ENCODE measurements at regions not wholly inside any gene's neighbourhood (a gene's known extent, or its start where the extent isn't known, plus 50 kb on each side); places are given as distances from the start of the nearest gene placed in this dataset.
"Not testable (repeated sequence)": the region's sequence is repeated elsewhere in the genome, so short reads cannot be mapped to it uniquely, and the experiment has no call there.

DNA sequence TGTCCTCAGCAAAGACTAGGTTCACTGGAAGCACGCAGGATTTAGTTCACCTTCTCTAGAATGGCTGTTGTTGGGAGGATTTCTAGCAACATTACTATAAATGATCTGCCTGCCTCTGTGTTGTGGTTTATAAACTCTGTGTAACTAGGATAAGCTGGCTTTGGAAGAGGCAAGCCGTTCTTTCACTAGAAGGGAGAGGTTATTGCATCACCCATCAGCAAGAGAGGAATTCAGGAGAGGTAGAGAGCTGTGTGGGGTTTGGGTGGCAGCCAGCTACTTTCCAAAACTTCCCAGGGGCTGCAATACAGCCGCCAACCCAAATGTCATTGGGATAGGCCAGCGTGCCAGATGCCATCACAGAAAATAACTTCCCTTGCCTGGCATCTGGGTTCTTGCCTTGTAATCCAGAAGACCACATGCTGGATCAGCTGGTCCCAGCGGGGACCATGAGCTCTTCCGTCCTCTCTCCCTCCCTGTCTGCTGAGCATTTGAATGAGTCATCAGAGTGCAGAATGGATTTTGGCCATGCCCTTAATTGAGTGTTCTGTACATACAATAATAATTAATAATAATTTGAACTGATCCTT, 95.7 kb upstream of the RBFOX1 start:
- H3K9me3 ChIP-seq (ENCODE audit: low read length) = no peaks in the 10 kb centered on the region
- no peaks in the 10 kb centered on the region for H3K4me1 ChIP-seq (ENCODE audit: insufficient read depth, low read length, poor library complexity, severe bottlenecking)
- H3K4me2 ChIP-seq (ENCODE audit: low read length) = no peak overlapping the region
- no peak overlapping the region for H3K27ac ChIP-seq (ENCODE audit: low read depth, low read length, poor library complexity, severe bottlenecking)
- no peak overlapping the region for H2AFZ ChIP-seq (ENCODE audit: low read length)
- DNase-seq (ENCODE audit: low spot score) = no peak
- intact Hi-C loops (cut with micrococcal nuclease; ENCODE audit: unreplicated experiment) = no loop called here
- H3K36me3 ChIP-seq (ENCODE audit: insufficient read depth, low read length) = no peaks in the 10 kb centered on the region
- BruUV-seq (replicated peaks) = no TSS peak
- H3K79me2 ChIP-seq (ENCODE audit: insufficient read depth, low read depth, low read length) = no peaks in the 10 kb centered on the region
- no peak overlapping the region for H3K4me3 ChIP-seq (ENCODE audit: low read depth, low read length, poor library complexity, severe bottlenecking)
- TF ChIP-seq, protein P1, sequence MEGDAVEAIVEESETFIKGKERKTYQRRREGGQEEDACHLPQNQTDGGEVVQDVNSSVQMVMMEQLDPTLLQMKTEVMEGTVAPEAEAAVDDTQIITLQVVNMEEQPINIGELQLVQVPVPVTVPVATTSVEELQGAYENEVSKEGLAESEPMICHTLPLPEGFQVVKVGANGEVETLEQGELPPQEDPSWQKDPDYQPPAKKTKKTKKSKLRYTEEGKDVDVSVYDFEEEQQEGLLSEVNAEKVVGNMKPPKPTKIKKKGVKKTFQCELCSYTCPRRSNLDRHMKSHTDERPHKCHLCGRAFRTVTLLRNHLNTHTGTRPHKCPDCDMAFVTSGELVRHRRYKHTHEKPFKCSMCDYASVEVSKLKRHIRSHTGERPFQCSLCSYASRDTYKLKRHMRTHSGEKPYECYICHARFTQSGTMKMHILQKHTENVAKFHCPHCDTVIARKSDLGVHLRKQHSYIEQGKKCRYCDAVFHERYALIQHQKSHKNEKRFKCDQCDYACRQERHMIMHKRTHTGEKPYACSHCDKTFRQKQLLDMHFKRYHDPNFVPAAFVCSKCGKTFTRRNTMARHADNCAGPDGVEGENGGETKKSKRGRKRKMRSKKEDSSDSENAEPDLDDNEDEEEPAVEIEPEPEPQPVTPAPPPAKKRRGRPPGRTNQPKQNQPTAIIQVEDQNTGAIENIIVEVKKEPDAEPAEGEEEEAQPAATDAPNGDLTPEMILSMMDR (conservative IDR thresholded peaks at IDR 0.05; ENCODE audit: low read length) = no peak
- TF ChIP-seq EZH2phosphoT487 (IDR thresholded peaks at IDR 0.05; ENCODE audit: borderline replicate concordance, low read depth, low read length) = no peak
- CTCF ChIA-PET (ENCODE audit: unreplicated experiment) = no interaction called here
- no peaks in the 10 kb centered on the region for H4K20me1 ChIP-seq (ENCODE audit: insufficient read depth, low read length)
- no peaks in the 10 kb centered on the region for H3K9me2 ChIP-seq (ENCODE audit: insufficient read depth, low read length)
- POLR2A ChIA-PET = interaction anchor here (0.6 kb wide), 1 partner anchor 474 kb away, joined by 4 read pairs; no protein-coding TSS in a partner anchor

DNA sequence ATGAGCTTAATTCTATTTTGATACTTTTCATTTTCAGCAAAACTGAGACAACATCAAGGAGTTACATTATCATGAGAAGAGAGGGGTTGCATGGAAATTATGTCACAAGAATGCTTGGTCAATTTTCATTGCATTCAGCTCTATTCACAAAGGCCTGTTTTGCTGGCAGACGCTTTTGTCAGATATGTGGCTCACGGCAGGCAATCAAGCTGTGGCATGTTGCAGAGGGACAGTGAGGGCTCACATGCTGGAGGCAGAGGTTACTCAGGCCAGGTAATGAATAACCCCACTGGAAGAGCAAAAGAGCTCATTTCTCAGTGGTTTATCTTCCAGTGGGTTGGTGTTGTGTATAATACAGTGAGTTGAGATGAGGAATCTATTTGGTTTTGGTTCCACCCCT, 98.7 kb upstream of the RBFOX1 start:
- H2AFZ ChIP-seq (ENCODE audit: low read length) = no peak overlapping the region
- no peaks in the 10 kb centered on the region for H3K9me2 ChIP-seq (ENCODE audit: insufficient read depth, low read length)
- H3K79me2 ChIP-seq (ENCODE audit: insufficient read depth, low read depth, low read length) = no peaks in the 10 kb centered on the region
- intact Hi-C loops (cut with micrococcal nuclease; ENCODE audit: unreplicated experiment) = no loop called here
- BruUV-seq (replicated peaks) = no TSS peak
- POLR2A ChIA-PET = no interaction called here
- H3K4me3 ChIP-seq (ENCODE audit: low read depth, low read length, poor library complexity, severe bottlenecking) = no peak overlapping the region
- no peaks in the 10 kb centered on the region for H4K20me1 ChIP-seq (ENCODE audit: insufficient read depth, low read length)
- CTCF ChIA-PET (ENCODE audit: unreplicated experiment) = no interaction called here
- no peaks in the 10 kb centered on the region for H3K4me1 ChIP-seq (ENCODE audit: insufficient read depth, low read length, poor library complexity, severe bottlenecking)
- TF ChIP-seq, protein P1 (conservative IDR thresholded peaks at IDR 0.05; ENCODE audit: low read length) = no peak
- no peak for TF ChIP-seq EZH2phosphoT487 (IDR thresholded peaks at IDR 0.05; ENCODE audit: borderline replicate concordance, low read depth, low read length)
- H3K36me3 ChIP-seq (ENCODE audit: insufficient read depth, low read length) = no peaks in the 10 kb centered on the region
- H3K27ac ChIP-seq (ENCODE audit: low read depth, low read length, poor library complexity, severe bottlenecking) = no peak overlapping the region
- no peak for DNase-seq (ENCODE audit: low spot score)
- H3K9me3 ChIP-seq (ENCODE audit: low read length) = no peaks in the 10 kb centered on the region
- H3K4me2 ChIP-seq (ENCODE audit: low read length) = no peak overlapping the region

DNA sequence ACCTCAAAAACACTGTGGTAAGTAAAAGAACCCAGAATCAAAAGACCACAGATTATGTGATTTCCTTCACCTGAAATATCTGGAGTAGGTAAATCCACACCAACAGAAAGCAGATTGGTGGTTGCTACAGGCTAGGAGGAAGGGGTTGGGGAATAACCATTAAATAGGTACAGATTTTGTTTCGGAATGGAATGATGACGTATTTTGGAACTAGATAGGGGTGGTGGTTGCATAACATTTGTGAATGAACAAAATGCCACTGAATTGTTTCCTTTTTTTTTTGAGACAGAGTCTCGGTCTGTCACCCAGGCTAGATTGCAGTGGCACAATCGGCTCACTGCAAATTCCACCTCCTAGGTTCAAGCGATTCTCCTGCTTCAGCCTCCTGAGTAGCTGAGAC, 100.9 kb upstream of the RBFOX1 start:
- H3K4me2 ChIP-seq (ENCODE audit: low read length) = no peak overlapping the region
- H3K9me2 ChIP-seq (ENCODE audit: insufficient read depth, low read length) = no peaks in the 10 kb centered on the region
- H2AFZ ChIP-seq (ENCODE audit: low read length) = no peak overlapping the region
- POLR2A ChIA-PET = no interaction called here
- H3K4me1 ChIP-seq (ENCODE audit: insufficient read depth, low read length, poor library complexity, severe bottlenecking) = no peaks in the 10 kb centered on the region
- TF ChIP-seq, protein P1 (conservative IDR thresholded peaks at IDR 0.05; ENCODE audit: low read length) = no peak
- no peak for TF ChIP-seq EZH2phosphoT487 (IDR thresholded peaks at IDR 0.05; ENCODE audit: borderline replicate concordance, low read depth, low read length)
- BruUV-seq (replicated peaks) = no TSS peak
- H4K20me1 ChIP-seq (ENCODE audit: insufficient read depth, low read length) = no peaks in the 10 kb centered on the region
- no peaks in the 10 kb centered on the region for H3K79me2 ChIP-seq (ENCODE audit: insufficient read depth, low read depth, low read length)
- no peak overlapping the region for H3K27ac ChIP-seq (ENCODE audit: low read depth, low read length, poor library complexity, severe bottlenecking)
- H3K36me3 ChIP-seq (ENCODE audit: insufficient read depth, low read length) = no peaks in the 10 kb centered on the region
- H3K4me3 ChIP-seq (ENCODE audit: low read depth, low read length, poor library complexity, severe bottlenecking) = no peak overlapping the region
- no peaks in the 10 kb centered on the region for H3K9me3 ChIP-seq (ENCODE audit: low read length)
- intact Hi-C loops (cut with micrococcal nuclease; ENCODE audit: unreplicated experiment) = no loop called here
- no peak for DNase-seq (ENCODE audit: low spot score)
- CTCF ChIA-PET (ENCODE audit: unreplicated experiment) = no interaction called here

DNA sequence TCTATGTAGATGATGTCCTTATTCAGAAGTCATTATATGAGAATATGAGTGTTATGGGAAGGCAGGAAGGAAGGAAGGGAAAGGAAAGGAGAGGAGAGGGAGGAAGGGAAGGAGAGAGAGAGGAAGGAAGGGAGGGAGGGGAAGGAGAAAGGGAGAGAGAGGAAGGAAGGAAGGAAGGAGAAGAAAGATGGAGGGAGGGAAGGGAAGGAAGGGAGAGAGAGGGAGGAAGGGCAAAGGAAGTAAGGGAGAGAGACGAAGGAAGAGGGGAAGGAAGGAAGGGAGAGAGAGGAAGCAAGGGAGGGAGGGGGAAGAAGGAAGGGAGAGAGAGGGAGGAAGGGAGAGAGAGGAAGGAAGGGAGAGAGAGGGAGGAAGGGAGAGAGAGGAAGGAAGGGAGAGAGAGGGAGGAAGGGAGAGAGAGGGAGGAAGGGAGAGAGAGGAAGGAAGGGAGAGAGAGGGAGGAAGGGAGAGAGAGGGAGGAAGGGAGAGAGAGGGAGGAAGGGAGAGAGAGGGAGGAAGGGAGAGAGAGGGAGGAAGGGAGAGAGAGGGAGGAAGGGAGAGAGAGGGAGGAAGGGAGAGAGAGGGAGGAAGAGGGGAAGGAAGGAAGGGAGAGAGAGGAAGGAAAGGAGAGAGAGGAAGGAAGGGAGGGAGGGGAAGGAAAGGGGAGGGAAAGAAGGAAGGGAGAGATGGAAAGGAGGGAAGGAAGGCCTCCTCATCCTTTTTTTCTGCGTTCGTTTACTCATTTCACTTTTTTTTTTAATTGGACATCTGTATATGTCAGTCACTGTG, 103.0 kb upstream of the RBFOX1 start:
- H3K27ac ChIP-seq (ENCODE audit: low read depth, low read length, poor library complexity, severe bottlenecking); H3K9me2 ChIP-seq (ENCODE audit: insufficient read depth, low read length); CTCF ChIA-PET (ENCODE audit: unreplicated experiment); H2AFZ ChIP-seq (ENCODE audit: low read length); H3K4me2 ChIP-seq (ENCODE audit: low read length); H3K4me1 ChIP-seq (ENCODE audit: insufficient read depth, low read length, poor library complexity, severe bottlenecking); H3K36me3 ChIP-seq (ENCODE audit: insufficient read depth, low read length); H3K79me2 ChIP-seq (ENCODE audit: insufficient read depth, low read depth, low read length); intact Hi-C loops (cut with micrococcal nuclease; ENCODE audit: unreplicated experiment); H3K4me3 ChIP-seq (ENCODE audit: low read depth, low read length, poor library complexity, severe bottlenecking); BruUV-seq (replicated peaks); H3K9me3 ChIP-seq (ENCODE audit: low read length); POLR2A ChIA-PET; H4K20me1 ChIP-seq (ENCODE audit: insufficient read depth, low read length); DNase-seq (ENCODE audit: low spot score): not testable (repeated sequence)
